ENCODE measurements at regions not wholly inside any gene's neighbourhood (a gene's known extent, or its start where the extent isn't known, plus 50 kb on each side); places are given as distances from the start of the nearest gene placed in this dataset.

- no peak for TF ChIP-seq CTCF (conservative IDR thresholded peaks at IDR 0.05; ENCODE audit: low read depth in 2 of 2)
- TF ChIP-seq POLR2AphosphoS5 (IDR thresholded peaks at IDR 0.05; ENCODE audit: low read depth): no peak
- TF ChIP-seq CREB1 (CRISPR knock-in tag; IDR thresholded peaks at IDR 0.05; ENCODE audit: low read depth): no peak
- TF ChIP-seq REST (IDR thresholded peaks at IDR 0.05; ENCODE audit: unreplicated experiment): no peak
- no peak for TF ChIP-seq EZH2 (IDR thresholded peaks at IDR 0.05; ENCODE audit: low read depth, unreplicated experiment)
- no peak for TF ChIP-seq EZH2phosphoT487 (IDR thresholded peaks at IDR 0.05; ENCODE audit: unreplicated experiment)
- no peak for TF ChIP-seq JUNB (IDR thresholded peaks at IDR 0.05; ENCODE audit: unreplicated experiment)
- no peak for TF ChIP-seq ZNF114 (CRISPR knock-in tag; IDR thresholded peaks at IDR 0.05)
- TF ChIP-seq ZNF462 (CRISPR knock-in tag; IDR thresholded peaks at IDR 0.05): no peak
- no peak for TF ChIP-seq ETS1 (IDR thresholded peaks at IDR 0.05)
- TF ChIP-seq NANOG (IDR thresholded peaks at IDR 0.05; ENCODE audit: borderline replicate concordance): no peak
- no peak for TF ChIP-seq ZNF331 (CRISPR knock-in tag; IDR thresholded peaks at IDR 0.05; ENCODE audit: low read depth)
Observed at GRCh38 chr3:31370380-31370666, 162.4 kb upstream of the STT3B start.
